IMR-90 (cell line): ENCODE measurements at regions not wholly inside any gene's neighbourhood (a gene's known extent, or its start where the extent isn't known, plus 50 kb on each side); places are given as distances from the start of the nearest gene placed in this dataset.

Source experiments
- ATAC-seq: fragments of 200-7000 bp; cut with Tn5 transposase; 2 replicates; pipeline ENCODE4 v1.9.1; 2020; ENCODE audit warnings: low read depth, mild to moderate bottlenecking, moderate library complexity
- BruUV-seq: library from RNA; stranded (reverse); fragments of 400-500 nt; replicated peaks from 2 replicates; lab custom pipeline; 2021; lab: Mats Ljungman, UMichigan
- CTCF ChIA-PET: fragments of 300-600 bp; formaldehyde crosslinking; extraction: SDS; loops from one replicate; lab custom pipeline; 2021; ENCODE audit warnings: antibody characterized with exemption; lab: Yijun Ruan, JAX
- POLR2A ChIA-PET: fragments of 300-600 bp; sonication (Branson Sonifier 250); formaldehyde crosslinking; loops from one replicate; lab custom pipeline; 2022; ENCODE audit warnings: antibody characterized with exemption; ENCODE audit not compliant: unreplicated experiment; lab: Charles Lee
- DNase-seq: peaks from one replicate; pipeline ENCODE4 v3.0.0; 2013
- H2AFZ ChIP-seq: replicated peaks from 2 replicates; pipeline ENCODE3; 2013; ENCODE audit warnings: low read length, mild to moderate bottlenecking; ENCODE audit not compliant: poor library complexity
- H2AK5ac ChIP-seq: 2 replicates; pipeline ENCODE4 v1.6.1; 2013; ENCODE audit warnings: low read depth, low read length, inconsistent platforms
- H2AK9ac ChIP-seq: replicated peaks from 2 replicates; pipeline ENCODE3; 2013; ENCODE audit warnings: mild to moderate bottlenecking, low read depth, low read length, moderate library complexity; ENCODE audit not compliant: poor library complexity
- H2BK120ac ChIP-seq: 2 replicates; pipeline ENCODE4 v1.6.1; 2013; ENCODE audit warnings: low read depth, low read length, inconsistent platforms
- H2BK15ac ChIP-seq: 3 replicates; pipeline ENCODE4 v1.6.1; 2013; ENCODE audit warnings: low read depth, low read length, inconsistent platforms
- H2BK20ac ChIP-seq: 2 replicates; pipeline ENCODE4 v1.6.1; 2013; ENCODE audit warnings: low read depth, mild to moderate bottlenecking, inconsistent platforms, low read length, moderate library complexity
- H2BK5ac ChIP-seq: 2 replicates; pipeline ENCODE4 v1.6.1; 2013; ENCODE audit warnings: mild to moderate bottlenecking, low read depth, low read length, inconsistent platforms; ENCODE audit not compliant: poor library complexity, severe bottlenecking
- H3K14ac ChIP-seq: replicated peaks from 2 replicates; pipeline ENCODE4 v1.6.1; 2013; ENCODE audit warnings: low read depth, low read length, inconsistent platforms
- H3K18ac ChIP-seq: 2 replicates; pipeline ENCODE4 v1.6.1; 2013; ENCODE audit warnings: low read depth, low read length, control low read depth
- H3K23ac ChIP-seq: 2 replicates; pipeline ENCODE4 v1.6.1; 2013; ENCODE audit warnings: low read depth, low read length, inconsistent platforms
- H3K27ac ChIP-seq: 2 replicates; pipeline ENCODE4 v1.5.1; 2013; ENCODE audit warnings: mild to moderate bottlenecking, control low read depth, low read length; ENCODE audit not compliant: insufficient read depth
- H3K27me3 ChIP-seq: 2 replicates; pipeline ENCODE4 v1.6.1; 2013; ENCODE audit warnings: low read length; ENCODE audit not compliant: control insufficient read depth, insufficient read depth
- H3K36me3 ChIP-seq: 2 replicates; pipeline ENCODE4 v1.6.1; 2013; ENCODE audit warnings: low read length, mixed read lengths; ENCODE audit not compliant: control insufficient read depth, insufficient read depth
- H3K4ac ChIP-seq: 2 replicates; pipeline ENCODE4 v1.6.1; 2013; ENCODE audit warnings: low read depth, low read length, inconsistent platforms
- H3K4me1 ChIP-seq: 2 replicates; pipeline ENCODE4 v1.6.1; 2013; ENCODE audit warnings: low read length, mixed read lengths; ENCODE audit not compliant: control insufficient read depth, insufficient read depth
- H3K4me2 ChIP-seq: 2 replicates; pipeline ENCODE4 v1.6.1; 2013; ENCODE audit warnings: low read depth, mild to moderate bottlenecking, control low read depth, low read length, moderate library complexity
- H3K4me3 ChIP-seq: 2 replicates; pipeline ENCODE4 v1.5.1; 2013; ENCODE audit warnings: low read depth, mild to moderate bottlenecking, control low read depth, low read length, moderate library complexity; ENCODE audit not compliant: insufficient read depth
- H3K56ac ChIP-seq: 2 replicates; pipeline ENCODE4 v1.6.1; 2013; ENCODE audit warnings: low read length, inconsistent platforms; ENCODE audit not compliant: insufficient read depth; ENCODE audit errors: extremely low read depth
- H3K79me1 ChIP-seq, 2 experiments: 2 replicates each; pipeline ENCODE4 v1.6.1; 2013; ENCODE audit warnings: low read length in 2 of 2, inconsistent platforms in 1 of 2, low read depth in 1 of 2
- H3K9ac ChIP-seq: 2 replicates; pipeline ENCODE4 v1.6.1; 2013; ENCODE audit warnings: low read depth, low read length, control low read depth
- H3K9me1 ChIP-seq: 2 replicates; pipeline ENCODE4 v1.6.1; 2013; ENCODE audit warnings: low read length, inconsistent platforms; ENCODE audit not compliant: insufficient read depth
- H3K9me3 ChIP-seq: 2 replicates; pipeline ENCODE4 v1.6.1; 2013; ENCODE audit warnings: low read length; ENCODE audit not compliant: control insufficient read depth, insufficient read depth
- H4K20me1 ChIP-seq: 2 replicates; pipeline ENCODE4 v1.6.1; 2013; ENCODE audit warnings: low read length, inconsistent platforms; ENCODE audit not compliant: insufficient read depth
- H4K5ac ChIP-seq: 2 replicates; pipeline ENCODE4 v1.6.1; 2013; ENCODE audit warnings: mild to moderate bottlenecking, low read depth, low read length, control low read depth
- H4K8ac ChIP-seq, 2 experiments: 2 replicates each; pipeline ENCODE4 v1.6.1; 2013; ENCODE audit warnings: low read depth in 2 of 2, low read length in 2 of 2, control low read depth in 1 of 2, inconsistent platforms in 1 of 2
- H4K91ac ChIP-seq: 2 replicates; pipeline ENCODE4 v1.6.1; 2013; ENCODE audit warnings: low read depth, low read length, inconsistent platforms; ENCODE audit not compliant: insufficient read depth
- FOS ChIP-seq: fragments of 150-350 bp; IDR thresholded peaks from 2 replicates; pipeline ENCODE4 v1.6.1; 2016; ENCODE audit warnings: low read depth, low read length
- NFE2L2 ChIP-seq: fragments of 150-350 bp; IDR thresholded peaks from 2 replicates; pipeline ENCODE4 v1.6.1; 2016; ENCODE audit warnings: low read depth, mild to moderate bottlenecking, low read length
- USF2 ChIP-seq: fragments of 150-350 bp; IDR thresholded peaks from 2 replicates; pipeline ENCODE4 v1.6.1; 2017; ENCODE audit warnings: mild to moderate bottlenecking, antibody characterized with exemption, low read length, low read depth
- WGBS, 2 experiments: methylation state at CpG; one replicate each; pipeline versions ENCODE4 v1.1.5 to v1.1.7; 2013; ENCODE audit warnings: missing lambda C conversion rate in 2 of 2; ENCODE audit not compliant: insufficient read length in 1 of 2; ENCODE audit errors: extremely low coverage in 2 of 2; 5-methylcytosine and 5-hydroxymethylcytosine counted together
- dilution Hi-C: fragments of 300-500 bp; cut with HindIII; formaldehyde crosslinking; loops from one replicate; pipeline ENCODE4 v1.14.3; 2018; ENCODE audit warnings: low sequenced_read_pairs; ENCODE audit not compliant: unreplicated experiment
- in situ Hi-C: fragments of 300-500 bp; cut with MboI; formaldehyde crosslinking; loops from 3 replicates; pipeline ENCODE4 v1.14.3; 2019; ENCODE audit warnings: low sequenced_read_pairs, inconsistent platforms, mixed read lengths
- intact Hi-C: fragments of 100-400 bp; cut with micrococcal nuclease; formaldehyde crosslinking; loops from 2 replicates; pipeline ENCODE4 v1.10.0; 2022

GRCh38 chr1:68570871-68571270 is 74.0 kb upstream of the DEPDC1 start:
- CTCF ChIA-PET = no interaction called here
- Histone ChIP-seq H4K20me1 (no peaks in the 10 kb centered on the region), H3K23ac (no peak overlapping the region), H3K4me1 (no peaks in the 10 kb centered on the region), H2BK15ac (no peak overlapping the region), H3K9me3 (no peaks in the 10 kb centered on the region), H3K9me1 (no peaks in the 10 kb centered on the region), H2AFZ (no peak overlapping the region), H4K5ac (no peak overlapping the region), H3K18ac (no peak overlapping the region), H3K4me2 (no peak overlapping the region), H4K91ac (no peak overlapping the region), H3K9ac (no peak overlapping the region), H2AK9ac (no peak overlapping the region), H3K36me3 (no peaks in the 10 kb centered on the region), H3K27ac (no peak overlapping the region), H3K79me1 (no peaks in the 10 kb centered on the region), H2BK5ac (no peak overlapping the region), H2BK120ac (no peak overlapping the region), H4K8ac (no peak overlapping the region), H3K27me3 (0 out of 2 replicates have a peak, but pooled peaks cover 2% of the 10 kb centered on the region), H3K14ac (no peak overlapping the region), H3K4ac (no peak overlapping the region), H3K56ac (no peak overlapping the region), H2BK20ac (no peak overlapping the region), H2AK5ac (no peak overlapping the region), H3K4me3 (no peak overlapping the region)
- DNase-seq (no peak), ATAC-seq (no peak)
- TF ChIP-seq NFE2L2 (no peak), USF2 (no peak), FOS (no peak)
- intact Hi-C loops = no loop called here
- POLR2A ChIA-PET = no interaction called here
- in situ Hi-C loops = no loop called here
- no CpG with 5 or more reads among the region's 3 CpGs for WGBS, 2 experiments
- no TSS peak for BruUV-seq
- dilution Hi-C loops = no loop called here
